H9 (cell line): ENCODE measurements at regions not wholly inside any gene's neighbourhood (a gene's known extent, or its start where the extent isn't known, plus 50 kb on each side); places are given as distances from the start of the nearest gene placed in this dataset.
"Not testable (repeated sequence)": the region's sequence is repeated elsewhere in the genome, so short reads cannot be mapped to it uniquely, and the experiment has no call there.

Experiments used
- DNase-seq: peaks from one replicate; pipeline ENCODE4 v3.0.0-alpha.2; 2017
- H2AFZ ChIP-seq: one replicate; pipeline ENCODE4 v1.6.1; 2013; ENCODE audit warnings: mild to moderate bottlenecking, low read length, control low read depth, moderate library complexity
- H2AK5ac ChIP-seq: 2 replicates; pipeline ENCODE4 v1.6.1; 2013; ENCODE audit warnings: low read length, control low read depth, mixed read lengths; ENCODE audit not compliant: insufficient read length
- H2BK120ac ChIP-seq: one replicate; pipeline ENCODE4 v1.6.1; 2013; ENCODE audit warnings: low read depth, mild to moderate bottlenecking, low read length, control low read depth, inconsistent platforms; ENCODE audit not compliant: poor library complexity, severe bottlenecking
- H2BK12ac ChIP-seq: 2 replicates; pipeline ENCODE4 v1.6.1; 2013; ENCODE audit warnings: low read length, control low read depth, mixed read lengths, low read depth; ENCODE audit not compliant: insufficient read length
- H2BK15ac ChIP-seq: 2 replicates; pipeline ENCODE4 v1.6.1; 2013; ENCODE audit warnings: low read depth, low read length, control low read depth
- H2BK20ac ChIP-seq: one replicate; pipeline ENCODE4 v1.6.1; 2013; ENCODE audit warnings: low read depth, mild to moderate bottlenecking, low read length, control low read depth, inconsistent platforms; ENCODE audit not compliant: poor library complexity, severe bottlenecking
- H2BK5ac ChIP-seq: 2 replicates; pipeline ENCODE4 v1.6.1; 2013; ENCODE audit warnings: low read length, control low read depth, mixed read lengths; ENCODE audit not compliant: insufficient read length
- H3K14ac ChIP-seq: 2 replicates; pipeline ENCODE4 v1.6.1; 2013; ENCODE audit warnings: low read length, control low read depth; ENCODE audit not compliant: insufficient read depth
- H3K18ac ChIP-seq: 2 replicates; pipeline ENCODE4 v1.6.1; 2013; ENCODE audit warnings: low read depth, mild to moderate bottlenecking, mixed read lengths, low read length, control low read depth; ENCODE audit not compliant: insufficient read length
- H3K23ac ChIP-seq: 2 replicates; pipeline ENCODE4 v1.6.1; 2013; ENCODE audit warnings: low read length, control low read depth, mixed read lengths, low read depth; ENCODE audit not compliant: insufficient read length
- H3K23me2 ChIP-seq: 2 replicates; pipeline ENCODE4 v1.6.1; 2013; ENCODE audit warnings: low read depth, mild to moderate bottlenecking, mixed read lengths, low read length, control low read depth; ENCODE audit not compliant: insufficient read length, poor library complexity, severe bottlenecking
- H3K27ac ChIP-seq: 2 replicates; pipeline ENCODE4 v1.5.1; 2013; ENCODE audit warnings: low read length, control low read depth, mixed read lengths, low read depth; ENCODE audit not compliant: insufficient read length
- H3K27me3 ChIP-seq: 2 replicates; pipeline ENCODE4 v1.6.1; 2013; ENCODE audit warnings: low read length, control low read depth, inconsistent platforms; ENCODE audit not compliant: insufficient read depth
- H3K4ac ChIP-seq: 2 replicates; pipeline ENCODE4 v1.6.1; 2013; ENCODE audit warnings: low read depth, mild to moderate bottlenecking, control low read depth, inconsistent platforms, low read length, moderate library complexity
- H3K4me1 ChIP-seq: 2 replicates; pipeline ENCODE4 v1.6.1; 2013; ENCODE audit warnings: low read length, control low read depth, inconsistent platforms; ENCODE audit not compliant: insufficient read depth
- H3K4me2 ChIP-seq: 2 replicates; pipeline ENCODE4 v1.6.1; 2013; ENCODE audit warnings: low read length, control low read depth, mixed read lengths; ENCODE audit not compliant: insufficient read length, insufficient read depth
- H3K56ac ChIP-seq: 2 replicates; pipeline ENCODE4 v1.6.1; 2013; ENCODE audit warnings: low read depth, mild to moderate bottlenecking, mixed read lengths, low read length, control low read depth; ENCODE audit not compliant: insufficient read length
- H3K79me1 ChIP-seq: 2 replicates; pipeline ENCODE4 v1.6.1; 2013; ENCODE audit warnings: low read depth, mild to moderate bottlenecking, moderate library complexity, low read length, control low read depth, inconsistent platforms; ENCODE audit not compliant: insufficient read depth, poor library complexity, severe bottlenecking
- H3K79me2 ChIP-seq: 2 replicates; pipeline ENCODE4 v1.6.1; 2013; ENCODE audit warnings: low read length, control low read depth, inconsistent platforms; ENCODE audit not compliant: insufficient read depth
- H3K9ac ChIP-seq: 2 replicates; pipeline ENCODE4 v1.6.1; 2013; ENCODE audit warnings: low read length, control low read depth, mixed read lengths; ENCODE audit not compliant: insufficient read length; ENCODE audit errors: extremely low read depth
- H3K9me3 ChIP-seq: one replicate; pipeline ENCODE4 v1.6.1; 2013; ENCODE audit warnings: low read depth, low read length, inconsistent platforms; ENCODE audit not compliant: control insufficient read depth
- H3T11ph ChIP-seq: one replicate; pipeline ENCODE4 v1.6.1; 2013; ENCODE audit warnings: mild to moderate bottlenecking, low read length, control low read depth, inconsistent platforms
- H4K20me1 ChIP-seq: one replicate; pipeline ENCODE4 v1.6.1; 2013; ENCODE audit not compliant: control insufficient read depth, insufficient read length, insufficient read depth
- H4K5ac ChIP-seq: 2 replicates; pipeline ENCODE4 v1.6.1; 2013; ENCODE audit warnings: low read depth, mild to moderate bottlenecking, mixed read lengths, low read length, control low read depth; ENCODE audit not compliant: insufficient read length
- H4K8ac ChIP-seq: replicated peaks from 2 replicates; pipeline ENCODE4 v1.6.1; 2013; ENCODE audit warnings: low read length, control low read depth, mixed read lengths, low read depth; ENCODE audit not compliant: insufficient read length
- H4K91ac ChIP-seq: 2 replicates; pipeline ENCODE4 v1.6.1; 2013; ENCODE audit warnings: low read depth, mild to moderate bottlenecking, moderate library complexity, mixed read lengths, low read length, control low read depth; ENCODE audit not compliant: insufficient read length
- H3K27ac Mint-ChIP-seq, 3 experiments: 2 replicates in 2 of 3; 3 replicates in 1 of 3; pipeline ENCODE4 v1.8.0; 2020 to 2021; ENCODE audit warnings: mixed read lengths in 3 of 3, mild to moderate bottlenecking in 1 of 3, moderate library complexity in 1 of 3
- H3K27me3 Mint-ChIP-seq: 2 replicates; pipeline ENCODE4 v1.8.0; 2021; ENCODE audit warnings: low read depth, mild to moderate bottlenecking, moderate library complexity, mixed read lengths
- H3K36me3 Mint-ChIP-seq, 3 experiments: 2 replicates in 2 of 3; 3 replicates in 1 of 3; pipeline ENCODE4 v1.8.0; 2020 to 2021; ENCODE audit warnings: low read depth in 3 of 3, mixed read lengths in 3 of 3; ENCODE audit not compliant: insufficient read depth in 1 of 3
- H3K4me1 Mint-ChIP-seq, 2 experiments: 2 replicates each; pipeline ENCODE4 v1.8.0; 2020; ENCODE audit warnings: mixed read lengths in 2 of 2
- H3K4me3 Mint-ChIP-seq, 2 experiments: 2 replicates in 1 of 2; 3 replicates in 1 of 2; pipeline ENCODE4 v1.8.0; 2020 to 2021; ENCODE audit warnings: mild to moderate bottlenecking in 2 of 2, mixed read lengths in 2 of 2, moderate library complexity in 1 of 2
- H3K9me3 Mint-ChIP-seq, 2 experiments: 2 replicates in 1 of 2; 3 replicates in 1 of 2; pipeline ENCODE4 v1.8.0; 2020; ENCODE audit warnings: mild to moderate bottlenecking in 2 of 2, mixed read lengths in 2 of 2, moderate library complexity in 1 of 2
- WGBS: extraction: QIAGEN DNeasy Blood & Tissue Kit; methylation state at CpG from one replicate; pipeline ENCODE4 v1.1.7; 2013; ENCODE audit warnings: missing lambda C conversion rate, low lambda C conversion rate, mixed read lengths; ENCODE audit not compliant: insufficient read length; ENCODE audit errors: extremely low coverage; 5-methylcytosine and 5-hydroxymethylcytosine counted together
- TF ChIP-seq, protein P1 (sequence below): fragments of 200-600 bp; sonication (generic); conservative IDR thresholded peaks from 3 replicates; pipeline ENCODE4 v1.8.0; 2021; ENCODE audit warnings: antibody characterized with exemption, mild to moderate bottlenecking

DNA sequence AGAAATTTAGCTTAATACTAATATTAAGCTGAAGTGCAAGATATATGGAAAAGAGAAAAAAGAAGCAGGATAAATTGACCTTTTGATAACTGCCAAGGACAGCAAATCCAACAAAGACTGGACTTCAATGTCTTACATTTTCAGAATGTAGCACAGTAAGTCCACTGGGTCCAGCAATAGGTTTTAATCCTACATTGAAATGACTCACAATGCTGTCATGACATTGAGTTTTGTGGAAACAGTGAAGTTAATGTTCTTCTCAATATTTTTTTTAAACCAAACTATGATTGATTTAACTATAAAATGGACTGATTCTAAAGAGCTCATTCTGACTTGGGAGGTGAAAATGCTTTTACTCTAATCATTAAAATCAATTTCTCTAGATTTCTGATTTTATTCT is 166.6 kb upstream of the ZNF717 start:
- Histone ChIP-seq H3K27ac (no peak overlapping the region), H2AFZ (no peak overlapping the region), H3K79me2 (peaks cover 2% of the 10 kb centered on the region; the same call in 1 of the 2 replicates), H4K8ac (no peak overlapping the region), H3T11ph (no peak overlapping the region), H2BK120ac (no peak overlapping the region), H3K23ac (no peak overlapping the region), H2BK20ac (no peak overlapping the region), H3K27me3 (no peaks in the 10 kb centered on the region), H2BK5ac (no peak overlapping the region), H3K9ac (no peak overlapping the region), H4K20me1 (no peaks in the 10 kb centered on the region), H3K4me2 (no peak overlapping the region), H2AK5ac (no peak overlapping the region), H4K91ac (no peak overlapping the region), H3K9me3 (no peaks in the 10 kb centered on the region), H3K18ac (no peak overlapping the region), H3K56ac (no peak overlapping the region), H3K4ac (no peak overlapping the region), H2BK12ac (no peak overlapping the region), H3K4me1 (no peaks in the 10 kb centered on the region), H3K14ac (no peak overlapping the region), H4K5ac (no peak overlapping the region), H3K79me1 (no peaks in the 10 kb centered on the region), H3K23me2 (no peaks in the 10 kb centered on the region), H2BK15ac (no peak overlapping the region)
- Mint-ChIP-seq H3K36me3 (no peaks in the 10 kb centered on the region; a peak in 1 of 7 replicates), H3K9me3 (no peaks in the 10 kb centered on the region; a peak in 1 of 5 replicates), H3K4me3 (no peak overlapping the region), H3K4me1 (no peaks in the 10 kb centered on the region), H3K27me3 (no peaks in the 10 kb centered on the region), H3K27ac (no peak overlapping the region)
- DNase-seq = no peak
- TF ChIP-seq, protein P1, sequence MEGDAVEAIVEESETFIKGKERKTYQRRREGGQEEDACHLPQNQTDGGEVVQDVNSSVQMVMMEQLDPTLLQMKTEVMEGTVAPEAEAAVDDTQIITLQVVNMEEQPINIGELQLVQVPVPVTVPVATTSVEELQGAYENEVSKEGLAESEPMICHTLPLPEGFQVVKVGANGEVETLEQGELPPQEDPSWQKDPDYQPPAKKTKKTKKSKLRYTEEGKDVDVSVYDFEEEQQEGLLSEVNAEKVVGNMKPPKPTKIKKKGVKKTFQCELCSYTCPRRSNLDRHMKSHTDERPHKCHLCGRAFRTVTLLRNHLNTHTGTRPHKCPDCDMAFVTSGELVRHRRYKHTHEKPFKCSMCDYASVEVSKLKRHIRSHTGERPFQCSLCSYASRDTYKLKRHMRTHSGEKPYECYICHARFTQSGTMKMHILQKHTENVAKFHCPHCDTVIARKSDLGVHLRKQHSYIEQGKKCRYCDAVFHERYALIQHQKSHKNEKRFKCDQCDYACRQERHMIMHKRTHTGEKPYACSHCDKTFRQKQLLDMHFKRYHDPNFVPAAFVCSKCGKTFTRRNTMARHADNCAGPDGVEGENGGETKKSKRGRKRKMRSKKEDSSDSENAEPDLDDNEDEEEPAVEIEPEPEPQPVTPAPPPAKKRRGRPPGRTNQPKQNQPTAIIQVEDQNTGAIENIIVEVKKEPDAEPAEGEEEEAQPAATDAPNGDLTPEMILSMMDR = no peak

DNA sequence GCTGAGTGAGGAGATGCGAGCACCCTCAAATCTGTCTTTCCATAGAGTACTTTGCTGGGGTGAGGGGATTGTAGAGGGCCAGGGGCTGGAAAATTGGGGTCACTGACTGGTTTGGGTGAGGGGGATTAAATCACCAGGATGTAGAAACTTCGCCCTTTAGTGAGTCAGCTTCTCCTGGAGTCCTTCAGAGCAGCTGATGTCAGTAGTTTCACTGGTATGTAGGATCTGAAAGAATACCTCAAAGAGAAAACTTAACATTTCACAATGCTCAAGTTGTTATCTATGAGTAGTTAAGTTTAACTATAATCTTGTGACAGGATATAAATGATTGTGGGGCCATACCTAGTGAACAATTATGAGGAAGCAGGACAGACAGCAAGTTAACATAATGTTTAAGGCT is 174.7 kb upstream of the ZNF717 start:
- H3K4me3 Mint-ChIP-seq = not testable (repeated sequence)
- H3K27ac Mint-ChIP-seq = peak overlapping the region in 1 of 3 experiments; percentile 34; a peak in 1 of 7 replicates

More for the DNA sequence above, 174.7 kb upstream of the ZNF717 start:
- not testable (repeated sequence) for H3K4ac ChIP-seq, H4K91ac ChIP-seq, H4K8ac ChIP-seq, H4K20me1 ChIP-seq, H3K4me1 ChIP-seq, H2BK12ac ChIP-seq, H3K23ac ChIP-seq, H3K9ac ChIP-seq, DNase-seq, H3K27me3 ChIP-seq, H2BK15ac ChIP-seq, H2AFZ ChIP-seq, H2AK5ac ChIP-seq, H3K14ac ChIP-seq, H2BK20ac ChIP-seq, H3K18ac ChIP-seq, H3K27me3 Mint-ChIP-seq, H3T11ph ChIP-seq, H2BK120ac ChIP-seq, H3K79me2 ChIP-seq, H3K4me1 Mint-ChIP-seq, H3K27ac ChIP-seq, H3K23me2 ChIP-seq, H3K4me2 ChIP-seq, H3K56ac ChIP-seq, H2BK5ac ChIP-seq, H4K5ac ChIP-seq, H3K9me3 ChIP-seq, H3K79me1 ChIP-seq
- peaks cover 9 to 21% (median 10%) of the 10 kb centered on the region in 3 experiments for H3K36me3 Mint-ChIP-seq
- peaks cover 15 to 23% of the 10 kb centered on the region in 2 experiments for H3K9me3 Mint-ChIP-seq
- no CpG with 5 or more reads among the region's 2 CpGs for WGBS
